ENCODE measurements at regions not wholly inside any gene's neighbourhood (a gene's known extent, or its start where the extent isn't known, plus 50 kb on each side); places are given as distances from the start of the nearest gene placed in this dataset.

DNA sequence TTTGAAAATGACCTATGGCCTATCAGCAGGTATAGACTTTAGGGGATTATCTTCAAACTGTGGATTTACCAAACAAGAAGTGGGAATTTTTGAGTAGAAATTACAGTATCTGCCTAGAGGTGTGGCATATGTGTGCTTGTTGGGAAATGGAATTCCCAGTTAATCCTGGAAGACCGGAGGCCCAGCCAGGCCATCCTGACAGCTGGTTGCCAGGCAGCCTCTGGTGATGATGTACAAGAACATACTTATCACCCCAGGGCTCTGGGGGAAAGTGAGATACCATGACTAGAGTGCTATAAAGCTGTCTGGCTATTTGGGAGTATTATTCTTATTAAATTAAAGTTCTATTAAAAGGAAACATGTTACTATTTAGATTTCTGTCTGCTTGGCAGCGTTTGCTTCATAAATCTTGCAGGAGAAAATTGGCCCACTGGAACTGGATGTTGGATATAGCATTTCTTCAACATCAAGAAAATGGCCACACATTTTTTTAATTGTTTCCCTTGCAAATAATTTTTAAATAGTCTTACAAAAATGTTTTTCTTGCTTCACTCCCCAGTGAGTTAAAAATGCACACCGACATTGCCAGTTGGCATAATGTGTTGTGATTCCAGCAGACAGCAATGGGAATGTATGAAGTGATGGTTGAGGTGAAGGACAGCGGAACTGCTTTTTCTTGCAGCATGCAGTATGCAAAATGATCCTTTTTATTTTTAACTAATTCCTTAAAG lies 187.8 kb downstream of the MYLK4 start:
- no peak for DNase-seq (ENCODE audit: low read depth in 2 of 2)

DNA sequence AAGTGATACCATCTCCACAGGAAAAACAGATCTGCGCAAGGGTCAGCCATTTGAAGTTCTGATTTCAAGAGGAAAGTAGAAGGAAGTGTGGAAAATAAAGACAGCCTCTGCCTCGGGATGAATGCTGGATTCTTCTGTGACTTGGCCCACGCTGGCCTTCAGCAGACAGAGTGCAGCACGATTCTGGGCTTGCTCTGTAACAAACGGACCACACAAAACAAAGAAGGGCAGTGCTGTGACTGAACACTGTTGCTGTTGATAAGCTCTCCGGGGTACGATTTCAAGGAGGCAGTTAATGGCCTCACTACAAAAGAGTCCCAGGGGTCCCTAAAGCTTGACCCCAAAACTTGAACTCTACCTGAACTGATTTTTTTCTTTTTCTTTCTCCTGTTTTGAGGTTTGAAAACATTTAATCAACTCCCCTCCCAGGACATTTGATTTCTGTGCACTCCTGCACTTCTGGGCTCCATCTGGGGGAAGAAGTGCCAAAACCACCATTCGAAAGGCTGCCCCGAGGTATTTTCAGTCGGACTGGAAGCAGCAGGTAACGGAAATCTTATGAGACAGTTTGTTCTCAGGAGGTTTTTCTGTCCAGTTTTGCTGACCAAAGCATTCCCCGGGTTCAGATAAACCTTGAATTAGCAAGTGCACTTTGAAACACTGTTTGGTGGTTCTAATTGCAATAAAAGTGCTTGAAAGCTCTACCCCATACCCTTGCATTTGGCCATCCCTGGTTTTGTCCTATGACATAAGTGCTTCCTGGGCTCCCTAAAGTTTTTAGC lies 189.6 kb downstream of the MYLK4 start:
- no peak for DNase-seq (ENCODE audit: low read depth in 2 of 2)

DNA sequence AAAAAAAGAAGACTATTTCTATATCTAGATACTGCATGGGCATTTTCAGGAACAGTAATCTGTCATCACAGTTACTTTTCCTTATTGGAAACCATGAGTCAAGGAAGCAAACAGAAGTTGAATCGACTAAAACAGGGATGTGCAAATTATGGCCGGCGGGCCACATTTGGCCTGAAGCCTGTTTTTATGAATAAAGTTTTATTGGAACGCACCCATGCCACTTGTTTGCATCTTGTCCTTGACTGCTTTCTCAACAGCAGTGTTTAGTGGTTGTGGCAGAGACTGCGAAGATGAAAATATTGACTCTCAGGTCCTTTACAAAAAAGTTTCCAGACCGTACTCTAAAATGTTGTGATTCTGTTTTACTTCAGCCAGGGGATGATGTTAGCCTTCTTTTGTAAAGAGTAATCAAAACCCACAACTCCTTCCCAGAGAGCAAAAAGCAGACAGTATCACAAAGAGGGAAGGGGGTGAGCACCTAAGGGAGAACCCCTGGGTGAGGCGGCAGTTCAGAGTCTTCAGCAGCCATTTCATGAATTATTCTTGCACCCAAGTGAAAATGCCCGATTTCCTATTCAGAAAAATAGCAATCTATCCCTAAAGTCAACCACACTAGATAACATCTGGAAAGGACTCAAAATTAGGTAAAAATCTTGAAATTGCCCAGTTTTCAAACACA lies 190.4 kb downstream of the MYLK4 start:
- DNase-seq (ENCODE audit: low read depth in 2 of 2) = no peak

GRCh38 chr6:2558861-2559801 lies 191.6 kb downstream of the MYLK4 start:
- no peak for DNase-seq (ENCODE audit: low read depth in 2 of 2)

GRCh38 chr6:2558098-2558680 lies 192.5 kb downstream of the MYLK4 start:
- DNase-seq (ENCODE audit: low read depth in 2 of 2) = no peak

GRCh38 chr6:2557181-2557720 lies 193.5 kb downstream of the MYLK4 start:
- DNase-seq (ENCODE audit: low read depth in 2 of 2) = no peak

DNA sequence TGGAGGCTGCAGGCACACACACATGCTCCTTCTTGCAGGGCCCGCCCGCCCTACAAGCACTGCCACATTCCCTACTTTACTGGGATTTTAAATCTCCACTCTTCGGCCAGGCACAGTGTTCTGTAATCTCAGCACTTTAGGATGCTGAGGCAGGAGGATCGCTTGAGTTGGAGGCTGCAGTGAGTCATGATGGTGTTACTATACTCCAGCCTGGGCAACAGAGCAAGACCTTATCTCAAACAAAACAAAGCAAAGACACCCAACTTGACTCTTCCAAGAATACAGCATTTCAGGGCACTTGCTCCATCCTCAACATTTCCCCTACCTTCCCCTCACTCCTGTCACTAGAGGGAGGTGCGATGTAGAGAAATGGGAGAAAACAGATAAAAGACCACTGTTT lies 194.0 kb downstream of the MYLK4 start:
- DNase-seq (ENCODE audit: low read depth in 2 of 2) = no peak

GRCh38 chr6:2554651-2555260 lies 196.0 kb downstream of the MYLK4 start:
- DNase-seq (ENCODE audit: low read depth in 2 of 2) = no peak

GRCh38 chr6:2552526-2553154 lies 198.1 kb downstream of the MYLK4 start:
- DNase-seq (ENCODE audit: low read depth in 2 of 2) = no peak

- no peak for DNase-seq (ENCODE audit: low read depth in 2 of 2)
Measured at GRCh38 chr6:2551705-2552104, 199.0 kb downstream of the MYLK4 start.

GRCh38 chr6:2550247-2550646 lies 200.5 kb downstream of the MYLK4 start:
- no peak for DNase-seq (ENCODE audit: low read depth in 2 of 2)

DNA sequence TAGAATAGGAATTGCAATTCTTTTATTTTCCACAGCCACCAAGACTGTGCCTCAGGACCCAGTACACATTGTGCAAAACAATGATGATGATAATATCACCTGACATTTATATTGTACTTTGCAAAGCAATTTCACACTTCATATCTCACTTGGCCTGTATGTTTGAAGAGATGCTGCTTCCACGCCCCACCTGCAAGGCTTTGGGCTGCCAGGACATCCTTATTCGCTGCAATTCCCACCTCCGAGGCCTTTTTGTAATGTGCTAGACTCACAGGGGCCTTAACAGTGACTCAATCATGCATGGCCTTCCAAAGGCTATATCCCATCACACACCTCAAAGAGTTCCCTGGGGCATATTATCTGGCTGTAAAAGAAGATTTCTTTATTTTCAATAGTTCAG lies 200.9 kb downstream of the MYLK4 start:
- no peak for DNase-seq (ENCODE audit: low read depth in 2 of 2)

- DNase-seq (ENCODE audit: low read depth in 2 of 2) = no peak
Measured at GRCh38 chr6:2547355-2547754, 203.4 kb downstream of the MYLK4 start.

GRCh38 chr6:2546901-2547300 lies 203.8 kb downstream of the MYLK4 start:
- no peak for DNase-seq (ENCODE audit: low read depth in 2 of 2)

GRCh38 chr6:2545383-2546038 lies 205.2 kb downstream of the MYLK4 start:
- DNase-seq (ENCODE audit: low read depth in 2 of 2) = no peak

- DNase-seq (ENCODE audit: low read depth in 2 of 2) = no peak
Measured at GRCh38 chr6:2543321-2543720, 207.4 kb downstream of the MYLK4 start.

DNA sequence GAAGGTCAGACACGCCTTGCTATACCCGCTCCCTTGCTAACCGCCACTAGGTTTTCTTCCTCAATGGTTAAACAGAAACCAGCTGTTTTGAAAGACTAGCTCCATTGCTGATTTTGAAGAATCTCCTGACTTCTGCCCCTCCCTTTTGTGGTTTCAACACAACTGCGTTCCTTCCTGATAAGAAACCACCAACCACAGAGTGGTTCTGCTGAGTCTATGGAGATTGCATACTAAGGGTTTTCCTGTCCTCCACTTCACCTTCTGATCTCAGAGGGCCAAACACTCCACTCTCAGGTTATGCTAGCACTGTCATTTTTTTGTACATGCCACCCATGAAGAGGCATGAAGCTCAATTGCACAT lies 207.9 kb downstream of the MYLK4 start:
- DNase-seq (ENCODE audit: low read depth in 2 of 2) = peak in 1 of 2 donors; percentile 4

DNA sequence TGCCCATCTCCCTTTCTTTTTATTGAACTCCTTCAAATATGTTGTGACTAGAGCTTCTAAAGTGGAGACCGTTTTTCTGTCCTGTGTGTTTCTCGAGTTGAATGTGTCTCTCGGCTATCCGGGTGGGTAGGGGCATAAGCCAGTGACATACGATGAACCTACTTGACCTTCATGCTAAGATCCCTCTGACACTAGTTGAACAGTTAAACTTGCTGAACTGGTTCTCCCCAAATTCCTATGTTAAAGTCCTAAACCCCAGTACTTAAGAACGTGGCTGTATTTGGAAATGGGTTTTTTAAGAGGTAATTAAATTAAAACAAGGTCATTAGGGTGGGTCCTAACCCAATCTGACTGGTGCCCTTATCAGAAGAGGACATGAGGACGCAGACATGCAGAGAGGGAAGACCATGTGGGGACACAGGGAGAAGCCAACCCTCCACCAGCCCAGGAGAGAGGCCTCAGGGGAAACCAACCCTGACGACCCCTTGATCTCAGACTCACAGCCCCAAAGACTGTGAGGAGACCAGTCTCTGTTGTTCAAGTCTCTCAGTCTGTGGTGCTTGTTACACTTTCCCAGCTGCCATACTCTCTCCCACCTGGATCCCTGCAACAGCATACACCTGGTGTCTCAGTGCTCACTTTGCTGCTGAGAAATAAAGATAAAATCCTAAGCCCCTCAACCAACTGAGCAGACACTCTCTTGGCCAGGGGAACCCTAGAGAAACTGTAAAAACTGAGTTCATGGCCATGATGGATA lies 208.4 kb downstream of the MYLK4 start:
- no peak for DNase-seq (ENCODE audit: low read depth in 2 of 2)

GRCh38 chr6:2536451-2536850 lies 214.3 kb downstream of the MYLK4 start:
- DNase-seq (ENCODE audit: low read depth in 2 of 2) = no peak

Data from stimulated activated CD4-positive, alpha-beta T cell treated with anti-CD3 and anti-CD28 coated beads, Interleukin-1b, Interleukin-23, amount 100 ng/mL, for 4 hours (primary cell).